B cell (primary cell): ENCODE measurements at regions not wholly inside any gene's neighbourhood (a gene's known extent, or its start where the extent isn't known, plus 50 kb on each side); places are given as distances from the start of the nearest gene placed in this dataset.

ENCODE experiments used
- ATAC-seq: fragments of 200-7000 bp; cut with Tn5 transposase; one replicate; pipeline ENCODE4 v1.10.0; 2021; ENCODE audit warnings: low read depth, mild to moderate bottlenecking, moderate number of reproducible peaks, moderate library complexity
- CTCF ChIA-PET: fragments of 350-600 bp; sonication (Branson Sonifier 250); formaldehyde crosslinking; loops from one replicate; lab custom pipeline; 2021; ENCODE audit warnings: antibody characterized with exemption, inconsistent platforms; lab: Charles Lee
- POLR2A ChIA-PET: fragments of 350-600 bp; sonication (Branson Sonifier 250); formaldehyde crosslinking; loops from one replicate; lab custom pipeline; 2021; ENCODE audit warnings: antibody characterized with exemption; lab: Charles Lee
- DNase-seq: peaks from one replicate; pipeline ENCODE4 v3.0.0; 2013
- H2AFZ ChIP-seq: 2 replicates; pipeline ENCODE4 v1.6.1; 2012; ENCODE audit warnings: mild to moderate bottlenecking, low read depth, low read length; ENCODE audit not compliant: insufficient read depth, poor library complexity, severe bottlenecking
- H3K27ac ChIP-seq, 2 donors: 1 replicate in 1 of 2; 2 replicates in 1 of 2; pipeline ENCODE4 v1.5.1; 2012 to 2013; ENCODE audit warnings: low read length in 2 of 2, mild to moderate bottlenecking in 2 of 2, moderate library complexity in 1 of 2
- H3K27me3 ChIP-seq, 4 experiments: fragments of 200-600 bp in 1 of 4; sonication (generic) in 1 of 4; replicated peaks in 1 of 4; 1 replicate in 2 of 4; 2 replicates in 2 of 4; pipeline versions ENCODE4 v1.6.1 to v1.7.0; 2013 to 2016; ENCODE audit warnings: low read length in 3 of 4, mild to moderate bottlenecking in 2 of 4, mixed read lengths in 1 of 4, moderate library complexity in 1 of 4; ENCODE audit not compliant: insufficient read depth in 4 of 4, control insufficient read depth in 3 of 4; ENCODE audit errors: control extremely low read depth in 1 of 4
- H3K36me3 ChIP-seq, 2 experiments: replicated peaks in 1 of 2; 1 replicate in 1 of 2; 2 replicates in 1 of 2; pipeline versions ENCODE4 v1.6.1 to v1.7.1; 2013; ENCODE audit warnings: low read length in 1 of 2; ENCODE audit not compliant: insufficient read depth in 2 of 2, control insufficient read depth in 1 of 2; ENCODE audit errors: control extremely low read depth in 1 of 2, extremely low read depth in 1 of 2
- H3K4me1 ChIP-seq, 2 donors: fragments of 200-600 bp in 1 of 2; sonication (generic) in 1 of 2; 1 replicate in 1 of 2; 2 replicates in 1 of 2; pipeline versions ENCODE4 v1.5.1 to v1.6.1; 2013 to 2017; ENCODE audit warnings: low read length in 2 of 2; ENCODE audit not compliant: control insufficient read depth in 2 of 2, insufficient read depth in 2 of 2
- H3K4me2 ChIP-seq: replicated peaks from 2 replicates; pipeline ENCODE3; 2012; ENCODE audit warnings: mild to moderate bottlenecking, low read depth, low read length; ENCODE audit not compliant: poor library complexity, severe bottlenecking
- H3K4me3 ChIP-seq, 5 experiments: fragments of 200-600 bp in 1 of 5; sonication (generic) in 1 of 5; 1 replicate in 3 of 5; 2 replicates in 2 of 5; pipeline versions ENCODE4 v1.5.1 to v1.7.0; 2011 to 2016; ENCODE audit warnings: low read length in 4 of 5, mild to moderate bottlenecking in 4 of 5, low read depth in 2 of 5, control low read depth in 1 of 5, moderate library complexity in 1 of 5; ENCODE audit not compliant: insufficient read depth in 1 of 5; ENCODE audit errors: control extremely low read depth in 1 of 5, extremely low read depth in 1 of 5
- H3K79me2 ChIP-seq: fragments of 200-600 bp; sonication (generic); one replicate; pipeline ENCODE4 v1.6.0; 2016; ENCODE audit warnings: low read length; ENCODE audit not compliant: control insufficient read depth, insufficient read depth
- H3K9ac ChIP-seq: fragments of 200-600 bp; sonication (generic); 2 replicates; pipeline ENCODE4 v1.6.1; 2017; ENCODE audit warnings: mild to moderate bottlenecking, low read length, moderate library complexity
- H3K9me3 ChIP-seq, 3 donors: one replicate each; pipeline versions ENCODE4 v1.6.1 to v1.7.1; 2013; ENCODE audit warnings: low read length in 2 of 3; ENCODE audit not compliant: control insufficient read depth in 2 of 3, insufficient read depth in 1 of 3; ENCODE audit errors: control extremely low read depth in 1 of 3
- H4K20me1 ChIP-seq: 2 replicates; pipeline ENCODE4 v1.6.0; 2012; ENCODE audit warnings: mild to moderate bottlenecking, low read length; ENCODE audit not compliant: insufficient read depth, control insufficient read depth, poor library complexity, severe bottlenecking
- H3K27ac Mint-ChIP-seq: one replicate; pipeline ENCODE4 v1.8.0; 2021; ENCODE audit warnings: mixed read lengths
- H3K27me3 Mint-ChIP-seq: one replicate; pipeline ENCODE4 v1.8.0; 2021; ENCODE audit warnings: mixed read lengths
- H3K4me1 Mint-ChIP-seq: one replicate; pipeline ENCODE4 v1.8.0; 2021; ENCODE audit warnings: mixed read lengths
- H3K4me3 Mint-ChIP-seq: one replicate; pipeline ENCODE4 v1.8.0; 2021; ENCODE audit warnings: mixed read lengths
- H3K9me3 Mint-ChIP-seq: one replicate; pipeline ENCODE4 v1.8.0; 2022; ENCODE audit warnings: mixed read lengths; ENCODE audit not compliant: insufficient read depth
- CTCF ChIP-seq: fragments of 200-600 bp; IDR thresholded peaks from one replicate; pipeline ENCODE4 v1.8.0; 2022; ENCODE audit warnings: antibody characterized with exemption, mild to moderate bottlenecking
- EZH2 ChIP-seq: IDR thresholded peaks from 2 replicates; pipeline ENCODE4 v1.6.1; 2012; ENCODE audit warnings: borderline replicate concordance, low read depth, mild to moderate bottlenecking, moderate library complexity, low read length; ENCODE audit not compliant: insufficient read depth, poor library complexity, severe bottlenecking
- WGBS: methylation state at CpG from one replicate; pipeline ENCODE4 v1.1.5; 2013; ENCODE audit warnings: missing lambda C conversion rate; ENCODE audit not compliant: insufficient coverage; 5-methylcytosine and 5-hydroxymethylcytosine counted together
- intact Hi-C: fragments of 100-400 bp; cut with micrococcal nuclease; formaldehyde crosslinking; loops from one replicate; pipeline ENCODE4 v1.10.0; 2022

GRCh38 chr17:77301694-77302266 lies 161.0 kb downstream of the SEC14L1 start:
- intact Hi-C loops: no loop called here
- 91% methylated on average over 6 of the region's 8 CpGs for WGBS
- Histone ChIP-seq H3K9ac (no peak overlapping the region), H2AFZ (no peak overlapping the region), H3K27ac (no peak overlapping the region), H3K36me3 (no peaks in the 10 kb centered on the region), H3K79me2 (no peaks in the 10 kb centered on the region), H3K27me3 (no peaks in the 10 kb centered on the region), H3K4me3 (no peak overlapping the region), H3K4me1 (peaks cover 8 to 10% of the 10 kb centered on the region in 2 donors), H3K9me3 (peaks cover 0 to 12% (median 2%) of the 10 kb centered on the region in 3 donors), H4K20me1 (no peaks in the 10 kb centered on the region), H3K4me2 (no peak overlapping the region)
- H3K4me3 Mint-ChIP-seq: no peak overlapping the region
- TF ChIP-seq CTCF (no peak), EZH2 (no peak)
- CTCF ChIA-PET: no interaction called here
- no peaks in the 10 kb centered on the region for H3K27me3 Mint-ChIP-seq
- H3K27ac Mint-ChIP-seq: no peak overlapping the region
- H3K4me1 Mint-ChIP-seq: peaks cover 8% of the 10 kb centered on the region
- peaks cover 1% of the 10 kb centered on the region for H3K9me3 Mint-ChIP-seq
- POLR2A ChIA-PET: no interaction called here
- ATAC-seq (no peak), DNase-seq (no peak)

GRCh38 chr17:77302682-77303081 lies 161.9 kb downstream of the SEC14L1 start:
- ChIA-PET CTCF (no interaction called here), POLR2A (no interaction called here)
- no peak for ATAC-seq
- peaks cover 8% of the 10 kb centered on the region for H3K4me1 Mint-ChIP-seq
- H3K4me3 ChIP-seq: no peak overlapping the region
- H3K4me3 Mint-ChIP-seq: no peak overlapping the region
- intact Hi-C loops: no loop called here
- H2AFZ ChIP-seq: no peak overlapping the region
- H3K27ac ChIP-seq: no peak overlapping the region
- no peaks in the 10 kb centered on the region for H3K79me2 ChIP-seq
- no peak overlapping the region for H3K27ac Mint-ChIP-seq
- TF ChIP-seq CTCF: no peak
- TF ChIP-seq EZH2: no peak
- no peak overlapping the region for H3K9ac ChIP-seq
- no peaks in the 10 kb centered on the region for H4K20me1 ChIP-seq
- no peak overlapping the region for H3K4me2 ChIP-seq
- peaks cover 0 to 12% (median 2%) of the 10 kb centered on the region in 3 donors for H3K9me3 ChIP-seq
- no peaks in the 10 kb centered on the region for H3K36me3 ChIP-seq
- peaks cover 8 to 10% of the 10 kb centered on the region in 2 donors for H3K4me1 ChIP-seq
- H3K27me3 Mint-ChIP-seq: no peaks in the 10 kb centered on the region
- 100% methylated on average over 1 of the region's 8 CpGs for WGBS
- peaks cover 1% of the 10 kb centered on the region for H3K9me3 Mint-ChIP-seq
- DNase-seq: no peak
- no peaks in the 10 kb centered on the region for H3K27me3 ChIP-seq
